ENCODE measurements at regions not wholly inside any gene's neighbourhood (a gene's known extent, or its start where the extent isn't known, plus 50 kb on each side); places are given as distances from the start of the nearest gene placed in this dataset.

- H3K27ac ChIP-seq (ENCODE audit: low read depth, low read length), result no peak overlapping the region
- no peak for TF ChIP-seq REST (IDR thresholded peaks at IDR 0.05; ENCODE audit: low read depth)
- no peak for TF ChIP-seq EGR1 (IDR thresholded peaks at IDR 0.05; ENCODE audit: low read depth)
- TF ChIP-seq CTCF (IDR thresholded peaks at IDR 0.05 in 2 of 3, conservative IDR thresholded peaks at IDR 0.05 in 1 of 3; ENCODE audit: borderline replicate concordance in 1 of 3, insufficient read depth in 1 of 3, low read depth in 2 of 3, low read length in 2 of 3), result no peak
- TF ChIP-seq SRF (IDR thresholded peaks at IDR 0.05; ENCODE audit: low read depth), result no peak
- no peak for TF ChIP-seq EZH2 (IDR thresholded peaks at IDR 0.05)
- TF ChIP-seq ATF3 (IDR thresholded peaks at IDR 0.05), result no peak
- no peak for TF ChIP-seq ZNF274 (IDR thresholded peaks at IDR 0.05; ENCODE audit: low read depth, low read length)
- TF ChIP-seq RAD21 (IDR thresholded peaks at IDR 0.05; ENCODE audit: low read depth), result no peak
- intact Hi-C loops (cut with micrococcal nuclease), result no loop called here
- no peaks in the 10 kb centered on the region for H3K27me3 ChIP-seq (ENCODE audit: insufficient read depth, low read length)
- no peak overlapping the region for H2AFZ ChIP-seq (ENCODE audit: low read depth, low read length, poor library complexity, severe bottlenecking)
- no peaks in the 10 kb centered on the region for H4K20me1 ChIP-seq (ENCODE audit: insufficient read depth)
- H3K4me1 ChIP-seq (ENCODE audit: control insufficient read depth in 1 of 2, insufficient read depth in 2 of 2, low read length in 2 of 2), result no peaks in the 10 kb centered on the region
- ATAC-seq (no peak), DNase-seq (ENCODE audit: low read depth, low spot score) (no peak)
- H3K9me2 ChIP-seq (ENCODE audit: insufficient read depth), result no peaks in the 10 kb centered on the region
- no peak overlapping the region for H3K4me3 ChIP-seq (replicated peaks in 1 of 2; ENCODE audit: low read depth in 1 of 2, low read length in 2 of 2)
- POLR2A ChIA-PET, result no interaction called here
- H3K79me2 ChIP-seq (ENCODE audit: insufficient read depth, low read length), result no peaks in the 10 kb centered on the region
- CTCF ChIA-PET, result no interaction called here
- no peak overlapping the region for H3K9ac ChIP-seq (ENCODE audit: low read length)
- BruUV-seq (replicated peaks), result no TSS peak
- RAD21 ChIA-PET (ENCODE audit: low non-redundant PET in 1 of 2, low total read pairs in 2 of 2, uncharacterized antibody in 2 of 2, unreplicated experiment in 2 of 2), result no interaction called here
- no peaks in the 10 kb centered on the region for H3K9me3 ChIP-seq (ENCODE audit: control insufficient read depth in 1 of 2, insufficient read depth in 1 of 2, low read depth in 1 of 2, low read length in 2 of 2)
- H3K4me2 ChIP-seq (ENCODE audit: low read length), result no peak overlapping the region
- H3K36me3 ChIP-seq (ENCODE audit: control insufficient read depth in 1 of 2, insufficient read depth in 2 of 2, low read length in 2 of 2), result no peaks in the 10 kb centered on the region
Measured at GRCh38 chr3:187830181-187830580, 84.9 kb upstream of the BCL6 start.

All from HCT116 (cell line).